ENCODE measurements at regions not wholly inside any gene's neighbourhood (a gene's known extent, or its start where the extent isn't known, plus 50 kb on each side); places are given as distances from the start of the nearest gene placed in this dataset.

GRCh38 chr20:22282696-22283095 lies 301.7 kb downstream of the FOXA2 start:
- Histone ChIP-seq H3K9ac (ENCODE audit: control insufficient read depth, extremely low read depth, insufficient read depth, low read length) (no peak overlapping the region), H3K9me3 (ENCODE audit: control insufficient read depth, low read depth, low read length) (no peaks in the 10 kb centered on the region), H4K20me1 (ENCODE audit: control insufficient read depth, extremely low read depth, insufficient read depth, low read length) (no peaks in the 10 kb centered on the region), H2AFZ (ENCODE audit: control insufficient read depth, low read length) (no peak overlapping the region), H3K4me2 (ENCODE audit: control insufficient read depth, extremely low read depth, insufficient read depth, low read depth, low read length) (no peak overlapping the region), H3K4me3 (ENCODE audit: control insufficient read depth in 2 of 3, extremely low read depth in 1 of 3, insufficient read depth in 2 of 3, low read depth in 1 of 3, low read length in 3 of 3) (no peak overlapping the region), H3K27ac (ENCODE audit: control insufficient read depth, insufficient read depth, low read length) (no peak overlapping the region), H3K79me2 (ENCODE audit: control insufficient read depth, insufficient read depth, low read length) (no peaks in the 10 kb centered on the region), H3K27me3 (ENCODE audit: control insufficient read depth, extremely low read depth, insufficient read depth, low read length) (no peaks in the 10 kb centered on the region), H3K36me3 (ENCODE audit: control insufficient read depth in 2 of 2, extremely low read depth in 1 of 2, insufficient read depth in 2 of 2, low read length in 2 of 2) (no peaks in the 10 kb centered on the region), H3K9me1 (ENCODE audit: control insufficient read depth, extremely low read depth, insufficient read depth, low read length) (no peaks in the 10 kb centered on the region), H3K4me1 (ENCODE audit: control insufficient read depth, extremely low read depth, insufficient read depth, low read length) (peaks cover 2% of the 10 kb centered on the region)
- DNase-seq (ENCODE audit: low read depth, low spot score) (no peak), FAIRE-seq (no peak)
- dilution Hi-C loops (cut with MboI; ENCODE audit: extremely low pct_ligation_motif_present, low sequenced_read_pairs) = no loop called here
- no peak for TF ChIP-seq CTCF (optimal IDR thresholded peaks at IDR 0.05 in 1 of 3, IDR thresholded peaks at IDR 0.05 in 1 of 3, conservative IDR thresholded peaks at IDR 0.05 in 1 of 3; ENCODE audit: extremely low read depth in 1 of 3, insufficient read depth in 2 of 3, low read length in 3 of 3)
- TF ChIP-seq EZH2 (IDR thresholded peaks at IDR 0.05; ENCODE audit: low read length) = no peak

GRCh38 chr20:22274330-22274729 lies 310.0 kb downstream of the FOXA2 start:
- H3K79me2 ChIP-seq (ENCODE audit: control insufficient read depth, insufficient read depth, low read length) = no peaks in the 10 kb centered on the region
- dilution Hi-C loops (cut with MboI; ENCODE audit: extremely low pct_ligation_motif_present, low sequenced_read_pairs) = no loop called here
- H3K9me1 ChIP-seq (ENCODE audit: control insufficient read depth, extremely low read depth, insufficient read depth, low read length) = no peaks in the 10 kb centered on the region
- H3K9me3 ChIP-seq (ENCODE audit: control insufficient read depth, low read depth, low read length) = no peaks in the 10 kb centered on the region
- TF ChIP-seq EZH2 (IDR thresholded peaks at IDR 0.05; ENCODE audit: low read length) = no peak
- no peak for TF ChIP-seq CTCF (optimal IDR thresholded peaks at IDR 0.05 in 1 of 3, IDR thresholded peaks at IDR 0.05 in 1 of 3, conservative IDR thresholded peaks at IDR 0.05 in 1 of 3; ENCODE audit: extremely low read depth in 1 of 3, insufficient read depth in 2 of 3, low read length in 3 of 3)
- H3K4me1 ChIP-seq (ENCODE audit: control insufficient read depth, extremely low read depth, insufficient read depth, low read length) = no peaks in the 10 kb centered on the region
- no peak overlapping the region for H3K27ac ChIP-seq (ENCODE audit: control insufficient read depth, insufficient read depth, low read length)
- H3K4me3 ChIP-seq (ENCODE audit: control insufficient read depth in 2 of 3, extremely low read depth in 1 of 3, insufficient read depth in 2 of 3, low read depth in 1 of 3, low read length in 3 of 3) = no peak overlapping the region
- H2AFZ ChIP-seq (ENCODE audit: control insufficient read depth, low read length) = no peak overlapping the region
- no peaks in the 10 kb centered on the region for H3K27me3 ChIP-seq (ENCODE audit: control insufficient read depth, extremely low read depth, insufficient read depth, low read length)
- DNase-seq (ENCODE audit: low read depth, low spot score) = no peak
- no peak for FAIRE-seq
- H4K20me1 ChIP-seq (ENCODE audit: control insufficient read depth, extremely low read depth, insufficient read depth, low read length) = no peaks in the 10 kb centered on the region
- no peak overlapping the region for H3K4me2 ChIP-seq (ENCODE audit: control insufficient read depth, extremely low read depth, insufficient read depth, low read depth, low read length)
- no peaks in the 10 kb centered on the region for H3K36me3 ChIP-seq (ENCODE audit: control insufficient read depth in 2 of 2, extremely low read depth in 1 of 2, insufficient read depth in 2 of 2, low read length in 2 of 2)
- H3K9ac ChIP-seq (ENCODE audit: control insufficient read depth, extremely low read depth, insufficient read depth, low read length) = no peak overlapping the region
